Liver (tissue), 8 donors: ENCODE measurements at regions not wholly inside any gene's neighbourhood (a gene's known extent, or its start where the extent isn't known, plus 50 kb on each side); places are given as distances from the start of the nearest gene placed in this dataset.
A peak's percentile ranks its signal among the peaks of the same experiment; 100 is the strongest.

Experiments used
- DNase-seq: peaks from one replicate; pipeline ENCODE4 v3.0.0-alpha.2; 2017; ENCODE audit warnings: low spot score
- H3K27ac ChIP-seq, 2 donors: one replicate each; pipeline ENCODE4 v1.7.0; 2013; ENCODE audit warnings: inconsistent platforms in 2 of 2, low read length in 2 of 2, control low read depth in 1 of 2, low read depth in 1 of 2, mild to moderate bottlenecking in 1 of 2
- H3K27me3 ChIP-seq, 4 donors: one replicate each; pipeline versions ENCODE4 v1.6.1 to v1.7.0; 2013; ENCODE audit warnings: low read length in 3 of 4, inconsistent platforms in 1 of 4, mild to moderate bottlenecking in 1 of 4, moderate library complexity in 1 of 4; ENCODE audit not compliant: control insufficient read depth in 4 of 4, insufficient read depth in 4 of 4
- H3K36me3 ChIP-seq, 4 donors: one replicate each; pipeline versions ENCODE4 v1.6.1 to v1.7.0; 2013; ENCODE audit warnings: low read length in 3 of 4, mild to moderate bottlenecking in 3 of 4, low read depth in 1 of 4, moderate library complexity in 1 of 4; ENCODE audit not compliant: control insufficient read depth in 4 of 4, insufficient read depth in 3 of 4
- H3K4me1 ChIP-seq, 4 donors: one replicate each; pipeline versions ENCODE4 v1.6.1 to v1.7.0; 2013; ENCODE audit warnings: low read length in 3 of 4, mild to moderate bottlenecking in 3 of 4, moderate library complexity in 1 of 4; ENCODE audit not compliant: control insufficient read depth in 4 of 4, insufficient read depth in 4 of 4
- H3K4me3 ChIP-seq, 3 donors: one replicate each; pipeline versions ENCODE4 v1.6.1 to v1.7.0; 2013; ENCODE audit warnings: low read length in 3 of 3, control low read depth in 1 of 3, low read depth in 1 of 3, mild to moderate bottlenecking in 1 of 3
- H3K9ac ChIP-seq, 2 donors: one replicate each; pipeline ENCODE4 v1.7.0; 2013; ENCODE audit warnings: low read length in 2 of 2, mild to moderate bottlenecking in 2 of 2, moderate library complexity in 2 of 2, control low read depth in 1 of 2, low read depth in 1 of 2
- H3K9me3 ChIP-seq, 4 donors: one replicate each; pipeline versions ENCODE4 v1.6.1 to v1.7.0; 2013; ENCODE audit warnings: low read length in 3 of 4; ENCODE audit not compliant: control insufficient read depth in 4 of 4
- CTCF ChIP-seq: fragments of 150-350 bp; IDR thresholded peaks from 2 replicates; pipeline ENCODE4 v1.5.1; 2017; ENCODE audit warnings: improper control_type of control experiment, low read depth, low read length; ENCODE audit not compliant: missing input control
- EGR1 ChIP-seq, 2 donors: IDR thresholded peaks; 2 replicates each; pipeline ENCODE4 v1.6.1; 2016 to 2018; ENCODE audit warnings: antibody characterized with exemption in 2 of 2, low read depth in 2 of 2
- FOXA1 ChIP-seq: IDR thresholded peaks from 2 replicates; pipeline ENCODE4 v1.6.1; 2016; ENCODE audit warnings: antibody characterized with exemption
- FOXA2 ChIP-seq: IDR thresholded peaks from 2 replicates; pipeline ENCODE4 v1.6.1; 2016; ENCODE audit warnings: antibody characterized with exemption
- GABPA ChIP-seq, 2 donors: IDR thresholded peaks in 1 of 2; conservative IDR thresholded peaks in 1 of 2; 2 replicates each; pipeline ENCODE4 v1.6.1; 2016; ENCODE audit warnings: antibody characterized with exemption in 2 of 2, mild to moderate bottlenecking in 1 of 2, moderate library complexity in 1 of 2
- HNF4A ChIP-seq, 2 donors: conservative IDR thresholded peaks; 2 replicates each; pipeline ENCODE4 v1.6.1; 2016; ENCODE audit warnings: antibody characterized with exemption in 2 of 2, mild to moderate bottlenecking in 2 of 2
- HNF4G ChIP-seq: IDR thresholded peaks from 2 replicates; pipeline ENCODE4 v1.6.1; 2016; ENCODE audit warnings: antibody characterized with exemption
- MAX ChIP-seq: IDR thresholded peaks from 2 replicates; pipeline ENCODE4 v1.6.1; 2016; ENCODE audit warnings: antibody characterized with exemption
- NR2F2 ChIP-seq: IDR thresholded peaks from 2 replicates; pipeline ENCODE4 v1.6.1; 2016; ENCODE audit warnings: antibody characterized with exemption
- RAD21 ChIP-seq, 2 donors: IDR thresholded peaks; 2 replicates each; pipeline ENCODE4 v1.6.1; 2016; ENCODE audit warnings: antibody characterized with exemption in 2 of 2, mild to moderate bottlenecking in 2 of 2
- RXRA ChIP-seq, 2 donors: IDR thresholded peaks; 2 replicates each; pipeline ENCODE4 v1.6.1; 2017 to 2018; ENCODE audit warnings: antibody characterized with exemption in 2 of 2, mild to moderate bottlenecking in 1 of 2
- TAF1 ChIP-seq: conservative IDR thresholded peaks from 2 replicates; pipeline ENCODE4 v1.6.1; 2016; ENCODE audit warnings: antibody characterized with exemption, mild to moderate bottlenecking
- YY1 ChIP-seq: IDR thresholded peaks from 2 replicates; pipeline ENCODE4 v1.6.1; 2016; ENCODE audit warnings: antibody characterized with exemption, mild to moderate bottlenecking
- ZBTB33 ChIP-seq: IDR thresholded peaks from 2 replicates; pipeline ENCODE4 v1.6.1; 2016; ENCODE audit warnings: antibody characterized with exemption
- WGBS: extraction: QIAGEN DNeasy Blood & Tissue Kit; methylation state at CpG from one replicate; pipeline ENCODE4 v1.1.7; 2013; 5-methylcytosine and 5-hydroxymethylcytosine counted together
- TF ChIP-seq, protein P1 (sequence below): IDR thresholded peaks from 2 replicates; pipeline ENCODE4 v1.6.1; 2016; ENCODE audit warnings: antibody characterized with exemption, mild to moderate bottlenecking
- TF ChIP-seq, protein P2 (sequence below): IDR thresholded peaks from 2 replicates; pipeline ENCODE4 v1.6.1; 2016; ENCODE audit warnings: antibody characterized with exemption
- donor health status: healthy.
- donor health status: healthy.
- donor health status: healthy.
- donor health status: healthy.
- donor health status: healthy.

DNA sequence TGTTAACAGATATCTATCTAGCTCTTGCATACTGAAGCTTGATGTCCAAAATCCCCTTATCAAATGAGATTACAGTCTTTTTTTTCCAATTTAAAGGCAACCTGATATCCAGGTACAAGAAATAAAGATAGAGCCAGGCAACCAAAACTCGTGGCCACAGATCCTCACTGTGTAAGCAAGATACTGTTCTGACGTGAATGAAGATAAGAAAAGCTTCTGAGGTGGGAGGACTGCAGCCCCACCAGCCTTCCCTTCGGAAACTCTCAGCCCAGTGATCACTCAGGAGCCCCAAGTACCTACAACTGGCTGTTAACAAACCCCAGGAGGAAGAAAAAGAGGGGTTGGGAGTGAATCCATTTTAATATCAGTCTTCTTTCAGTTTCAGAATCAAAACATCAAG is 191.6 kb downstream of the EFNB2 start:
- DNase-seq = no peak
- Histone ChIP-seq H3K9me3 (peaks cover 2 to 9% (median 5%) of the 10 kb centered on the region in 4 donors), H3K9ac (no peak overlapping the region), H3K36me3 (no peaks in the 10 kb centered on the region), H3K27ac (no peak overlapping the region), H3K4me3 (peak overlapping the region in 1 of 3 donors; percentile 3), H3K4me1 (no peaks in the 10 kb centered on the region), H3K27me3 (peaks cover 0 to 17% (median 1%) of the 10 kb centered on the region in 4 donors)
- 18% methylated on average over 3 of the region's 3 CpGs for WGBS
- TF ChIP-seq, protein P1, sequence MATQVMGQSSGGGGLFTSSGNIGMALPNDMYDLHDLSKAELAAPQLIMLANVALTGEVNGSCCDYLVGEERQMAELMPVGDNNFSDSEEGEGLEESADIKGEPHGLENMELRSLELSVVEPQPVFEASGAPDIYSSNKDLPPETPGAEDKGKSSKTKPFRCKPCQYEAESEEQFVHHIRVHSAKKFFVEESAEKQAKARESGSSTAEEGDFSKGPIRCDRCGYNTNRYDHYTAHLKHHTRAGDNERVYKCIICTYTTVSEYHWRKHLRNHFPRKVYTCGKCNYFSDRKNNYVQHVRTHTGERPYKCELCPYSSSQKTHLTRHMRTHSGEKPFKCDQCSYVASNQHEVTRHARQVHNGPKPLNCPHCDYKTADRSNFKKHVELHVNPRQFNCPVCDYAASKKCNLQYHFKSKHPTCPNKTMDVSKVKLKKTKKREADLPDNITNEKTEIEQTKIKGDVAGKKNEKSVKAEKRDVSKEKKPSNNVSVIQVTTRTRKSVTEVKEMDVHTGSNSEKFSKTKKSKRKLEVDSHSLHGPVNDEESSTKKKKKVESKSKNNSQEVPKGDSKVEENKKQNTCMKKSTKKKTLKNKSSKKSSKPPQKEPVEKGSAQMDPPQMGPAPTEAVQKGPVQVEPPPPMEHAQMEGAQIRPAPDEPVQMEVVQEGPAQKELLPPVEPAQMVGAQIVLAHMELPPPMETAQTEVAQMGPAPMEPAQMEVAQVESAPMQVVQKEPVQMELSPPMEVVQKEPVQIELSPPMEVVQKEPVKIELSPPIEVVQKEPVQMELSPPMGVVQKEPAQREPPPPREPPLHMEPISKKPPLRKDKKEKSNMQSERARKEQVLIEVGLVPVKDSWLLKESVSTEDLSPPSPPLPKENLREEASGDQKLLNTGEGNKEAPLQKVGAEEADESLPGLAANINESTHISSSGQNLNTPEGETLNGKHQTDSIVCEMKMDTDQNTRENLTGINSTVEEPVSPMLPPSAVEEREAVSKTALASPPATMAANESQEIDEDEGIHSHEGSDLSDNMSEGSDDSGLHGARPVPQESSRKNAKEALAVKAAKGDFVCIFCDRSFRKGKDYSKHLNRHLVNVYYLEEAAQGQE = no peak
- TF ChIP-seq HNF4A (conservative IDR thresholded peaks at IDR 0.05) (no peak), RAD21 (IDR thresholded peaks at IDR 0.05) (no peak), MAX (no peak)
- TF ChIP-seq, protein P2, sequence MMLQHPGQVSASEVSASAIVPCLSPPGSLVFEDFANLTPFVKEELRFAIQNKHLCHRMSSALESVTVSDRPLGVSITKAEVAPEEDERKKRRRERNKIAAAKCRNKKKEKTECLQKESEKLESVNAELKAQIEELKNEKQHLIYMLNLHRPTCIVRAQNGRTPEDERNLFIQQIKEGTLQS = no peak

GRCh38 chr13:106340249-106340648 is 195.2 kb downstream of the EFNB2 start:
- no peak overlapping the region for H3K9ac ChIP-seq
- H3K36me3 ChIP-seq = no peaks in the 10 kb centered on the region
- DNase-seq = no peak
- H3K4me1 ChIP-seq = no peaks in the 10 kb centered on the region
- TF ChIP-seq NR2F2 (no peak), HNF4A (conservative IDR thresholded peaks at IDR 0.05) (no peak), FOXA2 (no peak), MAX (no peak), RXRA (IDR thresholded peaks at IDR 0.05) (no peak), CTCF (no peak), FOXA1 (no peak), TAF1 (no peak), EGR1 (IDR thresholded peaks at IDR 0.05; ENCODE audit: low read depth in 2 of 2) (no peak), RAD21 (IDR thresholded peaks at IDR 0.05) (no peak), HNF4G (no peak), GABPA (IDR thresholded peaks at IDR 0.05 in 1 of 2, conservative IDR thresholded peaks at IDR 0.05 in 1 of 2) (no peak), ZBTB33 (no peak), YY1 (no peak)
- TF ChIP-seq, protein P2 = no peak
- TF ChIP-seq, protein P1 = no peak
- 83% methylated on average over 2 of the region's 2 CpGs for WGBS
- H3K27ac ChIP-seq = no peak overlapping the region
- peaks cover 0 to 8% (median 0%) of the 10 kb centered on the region in 4 donors for H3K27me3 ChIP-seq
- no peak overlapping the region for H3K4me3 ChIP-seq
- H3K9me3 ChIP-seq = peaks cover 2 to 16% (median 7%) of the 10 kb centered on the region in 4 donors
